Urinary bladder (tissue), 3 donors: ENCODE measurements at regions not wholly inside any gene's neighbourhood (a gene's known extent, or its start where the extent isn't known, plus 50 kb on each side); places are given as distances from the start of the nearest gene placed in this dataset.

Experiments
- DNase-seq: peaks from one replicate; pipeline ENCODE4 v3.0.0-alpha.2; 2015; ENCODE audit errors: extremely low spot score
- H3K27ac ChIP-seq: one replicate; pipeline ENCODE4 v1.5.1; 2013; ENCODE audit warnings: low read depth, mild to moderate bottlenecking, moderate library complexity
- H3K36me3 ChIP-seq: one replicate; pipeline ENCODE4 v1.6.1; 2013; ENCODE audit warnings: mild to moderate bottlenecking, moderate library complexity; ENCODE audit not compliant: insufficient read depth
- H3K4me1 ChIP-seq: one replicate; pipeline ENCODE4 v1.6.1; 2013; ENCODE audit warnings: mild to moderate bottlenecking, moderate library complexity; ENCODE audit not compliant: insufficient read depth
- H3K4me3 ChIP-seq: one replicate; pipeline ENCODE4 v1.5.1; 2013; ENCODE audit warnings: low read depth, low read length
- WGBS: extraction: QIAGEN DNeasy Blood & Tissue Kit; methylation state at CpG from one replicate; pipeline ENCODE4 v1.1.7; 2013; 5-methylcytosine and 5-hydroxymethylcytosine counted together
- donor health status: healthy with polysubstance abuse.
- donor health status: healthy.

- 52% methylated on average over 4 of the region's 4 CpGs for WGBS
- H3K27ac ChIP-seq: no peak overlapping the region
- DNase-seq: no peak
- no peaks in the 10 kb centered on the region for H3K4me1 ChIP-seq
- H3K4me3 ChIP-seq: no peak overlapping the region
- no peaks in the 10 kb centered on the region for H3K36me3 ChIP-seq
Observed at GRCh38 chr11:97224396-97224795, 834.6 kb downstream of the JRKL start.

GRCh38 chr11:97225794-97226193 is 836.0 kb downstream of the JRKL start:
- Histone ChIP-seq H3K4me1 (no peaks in the 10 kb centered on the region), H3K36me3 (no peaks in the 10 kb centered on the region), H3K27ac (no peak overlapping the region), H3K4me3 (no peak overlapping the region)
- WGBS: 53% methylated on average over 5 of the region's 5 CpGs
- no peak for DNase-seq

GRCh38 chr11:97229936-97230335 is 840.1 kb downstream of the JRKL start:
- no peak overlapping the region for H3K4me3 ChIP-seq
- H3K36me3 ChIP-seq: no peaks in the 10 kb centered on the region
- WGBS: 56% methylated on average over 3 of the region's 3 CpGs
- no peaks in the 10 kb centered on the region for H3K4me1 ChIP-seq
- no peak for DNase-seq
- no peak overlapping the region for H3K27ac ChIP-seq

- H3K27ac ChIP-seq: no peak overlapping the region
- no peaks in the 10 kb centered on the region for H3K36me3 ChIP-seq
- DNase-seq: no peak
- H3K4me3 ChIP-seq: no peak overlapping the region
- H3K4me1 ChIP-seq: no peaks in the 10 kb centered on the region
Observed at GRCh38 chr11:97231231-97231630, 841.4 kb downstream of the JRKL start.

GRCh38 chr11:97234016-97234415 is 844.2 kb downstream of the JRKL start:
- WGBS: 53% methylated on average over 3 of the region's 3 CpGs
- Histone ChIP-seq H3K4me3 (no peak overlapping the region), H3K27ac (no peak overlapping the region), H3K36me3 (no peaks in the 10 kb centered on the region), H3K4me1 (no peaks in the 10 kb centered on the region)
- no peak for DNase-seq

GRCh38 chr11:97237151-97237550 is 847.3 kb downstream of the JRKL start:
- WGBS: 89% methylated on average over 2 of the region's 2 CpGs
- Histone ChIP-seq H3K27ac (no peak overlapping the region), H3K4me3 (no peak overlapping the region), H3K4me1 (no peaks in the 10 kb centered on the region), H3K36me3 (no peaks in the 10 kb centered on the region)
- DNase-seq: no peak

- DNase-seq: no peak
- no peak overlapping the region for H3K27ac ChIP-seq
- no peaks in the 10 kb centered on the region for H3K36me3 ChIP-seq
- H3K4me3 ChIP-seq: no peak overlapping the region
- no peaks in the 10 kb centered on the region for H3K4me1 ChIP-seq
- 90% methylated on average over 3 of the region's 3 CpGs for WGBS
Observed at GRCh38 chr11:97247601-97248000, 857.8 kb downstream of the JRKL start.

GRCh38 chr11:97254790-97255189 is 865.0 kb downstream of the JRKL start:
- no peaks in the 10 kb centered on the region for H3K4me1 ChIP-seq
- DNase-seq: no peak
- H3K27ac ChIP-seq: no peak overlapping the region
- no peaks in the 10 kb centered on the region for H3K36me3 ChIP-seq
- H3K4me3 ChIP-seq: no peak overlapping the region
- 67% methylated on average over 1 of the region's 1 CpG for WGBS

- 80% methylated on average over 3 of the region's 3 CpGs for WGBS
Observed at GRCh38 chr11:97259434-97259833, 869.6 kb downstream of the JRKL start.

GRCh38 chr11:97259884-97260283 is 870.1 kb downstream of the JRKL start:
- H3K36me3 ChIP-seq: no peaks in the 10 kb centered on the region
- no peak overlapping the region for H3K4me3 ChIP-seq
- no peaks in the 10 kb centered on the region for H3K4me1 ChIP-seq
- H3K27ac ChIP-seq: no peak overlapping the region
- 94% methylated on average over 3 of the region's 3 CpGs for WGBS
- no peak for DNase-seq

More at GRCh38 chr11:97259434-97259833, 869.6 kb downstream of the JRKL start:
- no peak overlapping the region for H3K27ac ChIP-seq
- H3K4me3 ChIP-seq: no peak overlapping the region
- no peak for DNase-seq
- H3K36me3 ChIP-seq: no peaks in the 10 kb centered on the region
- H3K4me1 ChIP-seq: no peaks in the 10 kb centered on the region

- WGBS: 81% methylated on average over 5 of the region's 5 CpGs
- no peak for DNase-seq
- no peak overlapping the region for H3K27ac ChIP-seq
Observed at GRCh38 chr11:97263183-97263858, 873.5 kb downstream of the JRKL start.

GRCh38 chr11:97269527-97269926 is 879.7 kb downstream of the JRKL start:
- no peak overlapping the region for H3K27ac ChIP-seq
- no peaks in the 10 kb centered on the region for H3K4me1 ChIP-seq
- 71% methylated on average over 4 of the region's 4 CpGs for WGBS
- no peak overlapping the region for H3K4me3 ChIP-seq
- DNase-seq: no peak
- H3K36me3 ChIP-seq: no peaks in the 10 kb centered on the region

More at GRCh38 chr11:97263183-97263858, 873.5 kb downstream of the JRKL start:
- no peaks in the 10 kb centered on the region for H3K4me1 ChIP-seq
- H3K36me3 ChIP-seq: no peaks in the 10 kb centered on the region
- no peak overlapping the region for H3K4me3 ChIP-seq

GRCh38 chr11:97279341-97279740 is 889.5 kb downstream of the JRKL start:
- DNase-seq: no peak
- Histone ChIP-seq H3K4me3 (no peak overlapping the region), H3K36me3 (no peaks in the 10 kb centered on the region), H3K4me1 (no peaks in the 10 kb centered on the region), H3K27ac (no peak overlapping the region)
- 98% methylated on average over 4 of the region's 4 CpGs for WGBS

- Histone ChIP-seq H3K27ac (no peak overlapping the region), H3K4me3 (no peak overlapping the region), H3K36me3 (no peaks in the 10 kb centered on the region), H3K4me1 (no peaks in the 10 kb centered on the region)
- no peak for DNase-seq
- WGBS: 82% methylated on average over 2 of the region's 2 CpGs
Observed at GRCh38 chr11:97280347-97280746, 890.5 kb downstream of the JRKL start.

GRCh38 chr11:97289823-97290222 is 900.0 kb downstream of the JRKL start:
- WGBS: 86% methylated on average over 2 of the region's 2 CpGs
- DNase-seq: no peak
- no peak overlapping the region for H3K27ac ChIP-seq
- H3K36me3 ChIP-seq: no peaks in the 10 kb centered on the region
- H3K4me1 ChIP-seq: no peaks in the 10 kb centered on the region
- no peak overlapping the region for H3K4me3 ChIP-seq
